Lower leg skin (tissue), 3 donors: ENCODE measurements at regions not wholly inside any gene's neighbourhood (a gene's known extent, or its start where the extent isn't known, plus 50 kb on each side); places are given as distances from the start of the nearest gene placed in this dataset.

Experiments used
- POLR2A ChIP-seq, 2 donors: fragments of 450-650 bp; IDR thresholded peaks; one replicate each; pipeline ENCODE4 v1.6.1; 2016 to 2017; ENCODE audit warnings: antibody characterized with exemption in 2 of 2, mild to moderate bottlenecking in 1 of 2, moderate library complexity in 1 of 2
- TF ChIP-seq, protein P1 (sequence below), 3 donors: fragments of 450-650 bp; IDR thresholded peaks; one replicate each; pipeline ENCODE4 v1.5.1; 2016; ENCODE audit warnings: antibody characterized with exemption in 3 of 3, mild to moderate bottlenecking in 3 of 3, moderate library complexity in 2 of 3

DNA sequence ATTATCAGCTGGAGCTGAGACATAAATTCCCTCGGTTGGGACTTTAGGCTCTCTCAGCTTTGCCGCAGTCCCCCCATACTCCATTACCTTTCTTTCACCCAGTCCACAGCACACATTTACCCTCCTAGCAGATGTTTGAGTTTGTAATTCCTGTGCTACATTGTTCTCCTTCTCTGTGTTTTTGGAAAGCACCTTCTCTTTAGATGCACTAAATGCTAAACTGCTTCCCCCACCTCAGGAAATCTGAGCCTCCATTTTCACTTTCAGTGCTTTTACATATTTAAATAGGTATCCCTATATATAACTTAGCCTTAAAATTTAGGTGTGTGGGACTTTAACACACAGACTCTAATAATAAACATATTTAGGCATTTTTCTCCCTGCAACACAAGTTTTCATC is 356.9 kb downstream of the NFIB start:
- TF ChIP-seq, protein P1, sequence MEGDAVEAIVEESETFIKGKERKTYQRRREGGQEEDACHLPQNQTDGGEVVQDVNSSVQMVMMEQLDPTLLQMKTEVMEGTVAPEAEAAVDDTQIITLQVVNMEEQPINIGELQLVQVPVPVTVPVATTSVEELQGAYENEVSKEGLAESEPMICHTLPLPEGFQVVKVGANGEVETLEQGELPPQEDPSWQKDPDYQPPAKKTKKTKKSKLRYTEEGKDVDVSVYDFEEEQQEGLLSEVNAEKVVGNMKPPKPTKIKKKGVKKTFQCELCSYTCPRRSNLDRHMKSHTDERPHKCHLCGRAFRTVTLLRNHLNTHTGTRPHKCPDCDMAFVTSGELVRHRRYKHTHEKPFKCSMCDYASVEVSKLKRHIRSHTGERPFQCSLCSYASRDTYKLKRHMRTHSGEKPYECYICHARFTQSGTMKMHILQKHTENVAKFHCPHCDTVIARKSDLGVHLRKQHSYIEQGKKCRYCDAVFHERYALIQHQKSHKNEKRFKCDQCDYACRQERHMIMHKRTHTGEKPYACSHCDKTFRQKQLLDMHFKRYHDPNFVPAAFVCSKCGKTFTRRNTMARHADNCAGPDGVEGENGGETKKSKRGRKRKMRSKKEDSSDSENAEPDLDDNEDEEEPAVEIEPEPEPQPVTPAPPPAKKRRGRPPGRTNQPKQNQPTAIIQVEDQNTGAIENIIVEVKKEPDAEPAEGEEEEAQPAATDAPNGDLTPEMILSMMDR (IDR thresholded peaks at IDR 0.05): no peak
- TF ChIP-seq POLR2A (IDR thresholded peaks at IDR 0.05): no peak
